GM21367 (cell line): ENCODE measurements at regions not wholly inside any gene's neighbourhood (a gene's known extent, or its start where the extent isn't known, plus 50 kb on each side); places are given as distances from the start of the nearest gene placed in this dataset.
"Not testable (repeated sequence)": the region's sequence is repeated elsewhere in the genome, so short reads cannot be mapped to it uniquely, and the experiment has no call there.

Experiments used
- ATAC-seq: cut with Tn5 transposase; IDR thresholded peaks from one replicate; pipeline ENCODE4 v1.9.1; 2021; ENCODE audit not compliant: unreplicated experiment

- not testable (repeated sequence) for ATAC-seq
Observed at GRCh38 chr16:29221281-29221955, 185.1 kb downstream of the NPIPB11 start.

GRCh38 chr16:29220647-29221191, 185.8 kb downstream of the NPIPB11 start:
- ATAC-seq = not testable (repeated sequence)

GRCh38 chr16:29219966-29220646, 186.4 kb downstream of the NPIPB11 start:
- ATAC-seq = not testable (repeated sequence)

- not testable (repeated sequence) for ATAC-seq
Observed at GRCh38 chr16:29219562-29219961, 186.9 kb downstream of the NPIPB11 start.

GRCh38 chr16:29218649-29219048, 187.9 kb downstream of the NPIPB11 start:
- not testable (repeated sequence) for ATAC-seq

GRCh38 chr16:29218171-29218570, 188.3 kb downstream of the NPIPB11 start:
- not testable (repeated sequence) for ATAC-seq

- ATAC-seq = not testable (repeated sequence)
Observed at GRCh38 chr16:29217752-29218126, 188.8 kb downstream of the NPIPB11 start.

- not testable (repeated sequence) for ATAC-seq
Observed at GRCh38 chr16:29217104-29217751, 189.3 kb downstream of the NPIPB11 start.

- not testable (repeated sequence) for ATAC-seq
Observed at GRCh38 chr16:29213770-29214169, 192.7 kb downstream of the NPIPB11 start.

GRCh38 chr16:29213251-29213650, 193.3 kb downstream of the NPIPB11 start:
- not testable (repeated sequence) for ATAC-seq

- ATAC-seq = not testable (repeated sequence)
Observed at GRCh38 chr16:29212084-29213027, 194.2 kb downstream of the NPIPB11 start.

GRCh38 chr16:29211456-29211855, 195.1 kb downstream of the NPIPB11 start:
- not testable (repeated sequence) for ATAC-seq

- not testable (repeated sequence) for ATAC-seq
Observed at GRCh38 chr16:29210299-29211150, 196.0 kb downstream of the NPIPB11 start.

- ATAC-seq = not testable (repeated sequence)
Observed at GRCh38 chr16:29206120-29206519, 200.4 kb downstream of the NPIPB11 start.

GRCh38 chr16:29205151-29205550, 201.4 kb downstream of the NPIPB11 start:
- ATAC-seq = not testable (repeated sequence)

GRCh38 chr16:29204806-29205135, 201.7 kb downstream of the NPIPB11 start:
- no peak for ATAC-seq

- not testable (repeated sequence) for ATAC-seq
Observed at GRCh38 chr16:29203933-29204805, 202.3 kb downstream of the NPIPB11 start.

- not testable (repeated sequence) for ATAC-seq
Observed at GRCh38 chr16:29203046-29203932, 203.2 kb downstream of the NPIPB11 start.
